HepG2 (cell line): ENCODE measurements at regions not wholly inside any gene's neighbourhood (a gene's known extent, or its start where the extent isn't known, plus 50 kb on each side); places are given as distances from the start of the nearest gene placed in this dataset.

Source experiments
- ATAC-seq: fragments of 200-7000 bp; cut with Tn5 transposase; 3 replicates; pipeline ENCODE4 v1.9.1; 2020; ENCODE audit warnings: mild to moderate bottlenecking, moderate library complexity
- BruUV-seq: library from RNA; stranded (reverse); fragments of 400-500 nt; replicated peaks from 2 replicates; lab custom pipeline; 2021; lab: Mats Ljungman, UMichigan
- CTCF ChIA-PET: fragments of 300-600 bp; formaldehyde crosslinking; extraction: SDS; loops from one replicate; lab custom pipeline; 2021; ENCODE audit warnings: low total read pairs, inconsistent platforms, low intra/inter-chr PET ratio; lab: Yijun Ruan, JAX
- POLR2A ChIA-PET: fragments of 350-600 bp; sonication (Branson Sonifier 250); formaldehyde crosslinking; loops from one replicate; lab custom pipeline; 2020; ENCODE audit warnings: antibody characterized with exemption, inconsistent platforms; lab: Yijun Ruan, JAX
- DNase-seq: peaks from one replicate; pipeline ENCODE4 v3.0.0-alpha.2; 2015; ENCODE audit warnings: low spot score
- FAIRE-seq: peaks from 3 replicates; lab custom pipeline; 2011; peaks lifted over from hg19 to GRCh38; lab: Jason Lieb, UNC
- H2AFZ ChIP-seq: one replicate; pipeline ENCODE4 v1.6.1; 2011; ENCODE audit warnings: low read length, inconsistent platforms
- H3K27ac ChIP-seq: fragments of 300-600 bp; 3 replicates; pipeline ENCODE4 v1.8.0; 2011; ENCODE audit warnings: mixed run types, mild to moderate bottlenecking, mixed read lengths, low read length, inconsistent platforms; ENCODE audit not compliant: insufficient read depth; ENCODE audit errors: extremely low read length
- H3K27me3 ChIP-seq, 2 experiments: fragments of 200-600 bp in 1 of 2; 2 replicates in 1 of 2; 3 replicates in 1 of 2; pipeline versions ENCODE4 v1.6.0 to v1.8.0; 2011; ENCODE audit warnings: low read length in 2 of 2, mild to moderate bottlenecking in 2 of 2, moderate library complexity in 2 of 2, inconsistent platforms in 1 of 2; ENCODE audit not compliant: insufficient read depth in 2 of 2, control insufficient read depth in 1 of 2
- H3K36me3 ChIP-seq, 2 experiments: fragments of 200-600 bp in 1 of 2; replicated peaks in 1 of 2; 2 replicates in 1 of 2; 3 replicates in 1 of 2; pipeline versions ENCODE4 v1.5.1 to v1.8.0; 2011; ENCODE audit warnings: low read length in 2 of 2, inconsistent platforms in 1 of 2; ENCODE audit not compliant: insufficient read depth in 2 of 2, control insufficient read depth in 1 of 2
- H3K4me1 ChIP-seq: 2 replicates; pipeline ENCODE4 v1.5.1; 2012; ENCODE audit warnings: low read length, inconsistent platforms; ENCODE audit not compliant: insufficient read depth
- H3K4me2 ChIP-seq: 2 replicates; pipeline ENCODE4 v1.6.0; 2011; ENCODE audit warnings: low read depth, low read length, inconsistent platforms
- H3K4me3 ChIP-seq, 3 experiments: fragments of 200-600 bp in 1 of 3; sonication (generic), shearing (Covaris generic) in 1 of 3; replicated peaks in 1 of 3; 2 replicates each; pipeline ENCODE4 v1.5.1; 2011 to 2016; ENCODE audit warnings: low read length in 3 of 3, inconsistent platforms in 2 of 3, low read depth in 2 of 3, mild to moderate bottlenecking in 2 of 3, control low read depth in 1 of 3, mixed read lengths in 1 of 3; ENCODE audit not compliant: insufficient read depth in 1 of 3
- H3K79me2 ChIP-seq: one replicate; pipeline ENCODE4 v1.6.1; 2011; ENCODE audit warnings: low read length, inconsistent platforms; ENCODE audit not compliant: insufficient read depth
- H3K9ac ChIP-seq: 2 replicates; pipeline ENCODE4 v1.6.0; 2011; ENCODE audit warnings: mild to moderate bottlenecking, low read depth, low read length, inconsistent platforms; ENCODE audit not compliant: insufficient read depth
- H3K9me3 ChIP-seq: 2 replicates; pipeline ENCODE4 v1.5.1; 2012; ENCODE audit warnings: mild to moderate bottlenecking, low read length
- H4K20me1 ChIP-seq: 2 replicates; pipeline ENCODE4 v1.6.0; 2011; ENCODE audit warnings: inconsistent platforms, mild to moderate bottlenecking, low read length, moderate library complexity; ENCODE audit not compliant: insufficient read depth
- ATM ChIP-seq: fragments of 450-650 bp; IDR thresholded peaks from 2 replicates; pipeline ENCODE4 v1.7.1; 2017; ENCODE audit warnings: mild to moderate bottlenecking, borderline replicate concordance
- DMAP1 ChIP-seq: IDR thresholded peaks from 2 replicates; pipeline ENCODE4 v1.6.1; 2016
- HNRNPK ChIP-seq: fragments of 200-400 bp; formaldehyde crosslinking; IDR thresholded peaks from 2 replicates; pipeline ENCODE4 v1.6.1; 2018; ENCODE audit warnings: low read length, low read depth, moderate library complexity, mild to moderate bottlenecking; ENCODE audit not compliant: poor library complexity, severe bottlenecking
- KLF15 ChIP-seq: sonication (generic); formaldehyde crosslinking; IDR thresholded peaks from 2 replicates; pipeline ENCODE4 v1.8.1; 2023; ENCODE audit warnings: borderline replicate concordance, mild to moderate bottlenecking, inconsistent platforms, missing genetic modification reagents, mixed read lengths
- NCOA2 ChIP-seq: sonication (generic); formaldehyde crosslinking; IDR thresholded peaks from 2 replicates; pipeline ENCODE4 v1.8.0; 2022; ENCODE audit warnings: inconsistent platforms
- PCBP1 ChIP-seq: fragments of 200-400 bp; formaldehyde crosslinking; IDR thresholded peaks from 2 replicates; pipeline ENCODE4 v1.6.1; 2017; ENCODE audit warnings: mild to moderate bottlenecking, low read depth, low read length, borderline replicate concordance
- SAP130 ChIP-seq: IDR thresholded peaks from 2 replicates; pipeline ENCODE4 v1.6.1; 2016; ENCODE audit warnings: low read depth
- ZNF891 ChIP-seq: sonication (generic); formaldehyde crosslinking; IDR thresholded peaks from 2 replicates; pipeline ENCODE4 v1.5.0; 2020; ENCODE audit warnings: mild to moderate bottlenecking, missing genetic modification reagents
- WGBS: methylation state at CpG from one replicate; pipeline ENCODE4 v1.1.6; 2017; ENCODE audit warnings: low lambda C conversion rate; 5-methylcytosine and 5-hydroxymethylcytosine counted together
- in situ Hi-C: cut with HindIII; loops from 2 replicates; pipeline ENCODE4 v1.10.0; 2017; ENCODE audit warnings: low pct_unique_long_range_greater_than_20kb; ENCODE audit not compliant: extremely low pct_ligation_motif_present
- intact Hi-C: fragments of 100-400 bp; cut with micrococcal nuclease; formaldehyde crosslinking; loops from one replicate; pipeline ENCODE4 v1.10.0; 2022; ENCODE audit not compliant: unreplicated experiment
- TF ChIP-seq, protein P1 (sequence below), 2 experiments: fragments of 450-650 bp in 1 of 2; sonication (generic) in 1 of 2; formaldehyde crosslinking; IDR thresholded peaks; 2 replicates each; pipeline versions ENCODE4 v1.5.0 to v1.8.0; 2020 to 2022; ENCODE audit warnings: mild to moderate bottlenecking in 1 of 2, missing genetic modification reagents in 1 of 2
- TF ChIP-seq, protein P2 (sequence below): sonication (generic); formaldehyde crosslinking; IDR thresholded peaks from 2 replicates; pipeline ENCODE4 v1.4.0; 2020; ENCODE audit warnings: missing genetic modification reagents, mild to moderate bottlenecking, borderline replicate concordance

DNA sequence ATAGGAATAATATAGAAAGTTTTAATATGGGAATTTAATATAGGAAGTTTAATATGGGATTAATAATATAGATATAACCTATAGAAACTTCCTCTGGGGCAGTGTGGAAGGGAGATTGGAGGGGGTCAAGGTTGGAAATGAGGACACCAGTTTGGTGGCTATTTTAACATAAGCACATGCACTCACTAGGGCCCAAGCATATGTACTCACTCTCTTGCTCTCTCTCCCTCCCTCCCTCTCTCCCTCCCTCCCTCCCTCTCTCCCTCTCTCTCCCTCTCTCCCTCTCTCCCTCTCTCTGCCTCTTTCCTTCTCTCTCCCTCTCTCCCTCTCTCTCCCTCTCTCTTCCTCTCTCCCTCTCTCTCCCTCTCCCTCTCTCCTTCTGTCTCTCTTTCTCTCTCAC, 528.1 kb downstream of the NPIPA7 start:
- no peak for FAIRE-seq
- in situ Hi-C loops: no loop called here
- H3K9ac ChIP-seq: no peak overlapping the region

DNA sequence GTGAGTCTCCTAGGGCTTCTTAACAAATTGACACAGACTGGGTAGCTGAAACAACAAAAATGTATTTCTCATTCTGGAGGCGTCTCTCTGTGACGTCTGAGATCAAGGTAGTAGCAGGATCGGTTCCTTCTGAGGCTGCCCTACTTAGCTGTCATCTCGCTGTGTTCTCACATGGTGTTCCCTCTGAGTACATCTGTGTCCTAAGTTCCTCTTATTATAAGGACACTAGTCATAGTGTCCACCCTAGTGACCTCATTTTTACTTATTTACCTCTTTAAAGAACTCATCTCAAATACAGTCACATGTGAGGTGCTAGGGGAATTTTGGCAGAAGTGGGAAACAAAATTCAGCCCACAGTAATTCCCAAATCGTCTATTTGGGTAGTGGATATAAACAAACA, 529.1 kb downstream of the NPIPA7 start:
- H3K4me3 ChIP-seq: no peak overlapping the region
- DNase-seq: no peak
- POLR2A ChIA-PET: no interaction called here
- BruUV-seq: no TSS peak
- no peak for TF ChIP-seq DMAP1
- TF ChIP-seq, protein P1, sequence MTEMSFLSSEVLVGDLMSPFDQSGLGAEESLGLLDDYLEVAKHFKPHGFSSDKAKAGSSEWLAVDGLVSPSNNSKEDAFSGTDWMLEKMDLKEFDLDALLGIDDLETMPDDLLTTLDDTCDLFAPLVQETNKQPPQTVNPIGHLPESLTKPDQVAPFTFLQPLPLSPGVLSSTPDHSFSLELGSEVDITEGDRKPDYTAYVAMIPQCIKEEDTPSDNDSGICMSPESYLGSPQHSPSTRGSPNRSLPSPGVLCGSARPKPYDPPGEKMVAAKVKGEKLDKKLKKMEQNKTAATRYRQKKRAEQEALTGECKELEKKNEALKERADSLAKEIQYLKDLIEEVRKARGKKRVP (CRISPR knock-in tag; IDR thresholded peaks at IDR 0.05): no peak
- no peak for TF ChIP-seq NCOA2 (CRISPR knock-in tag)
- TF ChIP-seq ATM: no peak
- no peaks in the 10 kb centered on the region for H4K20me1 ChIP-seq
- no peak for ATAC-seq
- in situ Hi-C loops (no loop called here), intact Hi-C loops (no loop called here)
- no peak overlapping the region for H2AFZ ChIP-seq
- H3K9me3 ChIP-seq: no peaks in the 10 kb centered on the region
- WGBS: under 1% methylated on average over 5 of the region's 5 CpGs
- no peaks in the 10 kb centered on the region for H3K4me1 ChIP-seq
- H3K27ac ChIP-seq: no peak overlapping the region
- H3K36me3 ChIP-seq: no peaks in the 10 kb centered on the region
- H3K79me2 ChIP-seq: no peaks in the 10 kb centered on the region
- H3K9ac ChIP-seq: no peak overlapping the region
- no peak for FAIRE-seq
- CTCF ChIA-PET: no interaction called here
- H3K4me2 ChIP-seq: no peak overlapping the region
- H3K27me3 ChIP-seq: no peaks in the 10 kb centered on the region

More for the DNA sequence above, 528.1 kb downstream of the NPIPA7 start:
- Histone ChIP-seq H3K9me3 (no peaks in the 10 kb centered on the region), H4K20me1 (no peaks in the 10 kb centered on the region), H3K27ac (no peak overlapping the region), H3K4me3 (no peak overlapping the region), H3K27me3 (no peaks in the 10 kb centered on the region), H3K36me3 (no peaks in the 10 kb centered on the region), H3K4me1 (no peaks in the 10 kb centered on the region), H2AFZ (no peak overlapping the region), H3K79me2 (no peaks in the 10 kb centered on the region), H3K4me2 (no peak overlapping the region)
- ChIA-PET POLR2A (no interaction called here), CTCF (no interaction called here)
- 0 out of 2 replicates have a peak, but pooled peaks have one; percentile 52 for TF ChIP-seq PCBP1
- TF ChIP-seq ZNF891 (CRISPR knock-in tag): no peak
- no peak for TF ChIP-seq SAP130 (CRISPR knock-in tag)
- TF ChIP-seq HNRNPK: peak; percentile 94
- TF ChIP-seq KLF15: no peak
- TF ChIP-seq, protein P2, sequence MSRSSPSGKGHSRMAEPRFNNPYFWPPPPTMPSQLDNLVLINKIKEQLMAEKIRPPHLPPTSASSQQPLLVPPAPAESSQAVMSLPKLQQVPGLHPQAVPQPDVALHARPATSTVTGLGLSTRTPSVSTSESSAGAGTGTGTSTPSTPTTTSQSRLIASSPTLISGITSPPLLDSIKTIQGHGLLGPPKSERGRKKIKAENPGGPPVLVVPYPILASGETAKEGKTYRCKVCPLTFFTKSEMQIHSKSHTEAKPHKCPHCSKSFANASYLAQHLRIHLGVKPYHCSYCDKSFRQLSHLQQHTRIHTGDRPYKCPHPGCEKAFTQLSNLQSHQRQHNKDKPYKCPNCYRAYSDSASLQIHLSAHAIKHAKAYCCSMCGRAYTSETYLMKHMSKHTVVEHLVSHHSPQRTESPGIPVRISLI: no peak
- DNase-seq: no peak
- no TSS peak for BruUV-seq
- intact Hi-C loops: no loop called here
- no peak for ATAC-seq
